Endothelial cell of umbilical vein (primary cell): ENCODE measurements at regions not wholly inside any gene's neighbourhood (a gene's known extent, or its start where the extent isn't known, plus 50 kb on each side); places are given as distances from the start of the nearest gene placed in this dataset.

Experiments used
- BruUV-seq: library from RNA; stranded (reverse); fragments of 400-500 nt; replicated peaks from 2 replicates; lab custom pipeline; 2021; lab: Mats Ljungman, UMichigan
- CTCF ChIA-PET: fragments of 300-600, 350-600 bp; sonication (Branson Sonifier 250); formaldehyde crosslinking; loops from one replicate; lab custom pipeline; 2021; ENCODE audit warnings: antibody characterized with exemption, inconsistent platforms; lab: Charles Lee
- POLR2A ChIA-PET: fragments of 300-600, 350-600 bp; sonication (Branson Sonifier 250); formaldehyde crosslinking; loops from one replicate; lab custom pipeline; 2021; ENCODE audit warnings: antibody characterized with exemption, inconsistent platforms; lab: Charles Lee
- DNase-seq: peaks from one replicate; pipeline ENCODE4 v3.0.0-alpha.2; 2011; ENCODE audit warnings: low read depth, low spot score
- FAIRE-seq: peaks from 2 replicates; lab custom pipeline; 2011; peaks lifted over from hg19 to GRCh38; lab: Jason Lieb, UNC
- H2AFZ ChIP-seq: 2 replicates; pipeline ENCODE4 v1.6.0; 2012; ENCODE audit warnings: low read depth, low read length, control low read depth, inconsistent platforms
- H3K27ac ChIP-seq: 2 replicates; pipeline ENCODE4 v1.5.1; 2011; ENCODE audit warnings: low read depth, mild to moderate bottlenecking, control low read depth, low read length, moderate library complexity; ENCODE audit not compliant: insufficient read depth
- H3K27me3 ChIP-seq, 2 experiments: 2 replicates each; pipeline versions ENCODE4 v1.6.0 to v1.6.1; 2011; ENCODE audit warnings: low read length in 2 of 2, mixed read lengths in 1 of 2; ENCODE audit not compliant: control insufficient read depth in 2 of 2, insufficient read depth in 2 of 2
- H3K36me3 ChIP-seq, 2 experiments: 2 replicates in 1 of 2; 3 replicates in 1 of 2; pipeline ENCODE4 v1.5.1; 2011; ENCODE audit warnings: low read length in 2 of 2, mild to moderate bottlenecking in 1 of 2, moderate library complexity in 1 of 2; ENCODE audit not compliant: control insufficient read depth in 2 of 2, insufficient read depth in 2 of 2; ENCODE audit errors: extremely low read depth in 1 of 2
- H3K4me1 ChIP-seq: 3 replicates; pipeline ENCODE4 v1.5.1; 2011; ENCODE audit warnings: mild to moderate bottlenecking, low read length; ENCODE audit not compliant: control insufficient read depth, insufficient read depth; ENCODE audit errors: extremely low read depth
- H3K4me2 ChIP-seq: 2 replicates; pipeline ENCODE4 v1.6.1; 2011; ENCODE audit warnings: low read length, control low read depth, mixed read lengths; ENCODE audit not compliant: insufficient read depth
- H3K4me3 ChIP-seq, 3 experiments: fragments of 200-600 bp in 1 of 3; sonication (generic), shearing (Covaris generic) in 1 of 3; replicated peaks in 1 of 3; 2 replicates each; pipeline ENCODE4 v1.5.1; 2011 to 2016; ENCODE audit warnings: control low read depth in 3 of 3, low read length in 3 of 3, mild to moderate bottlenecking in 2 of 3, inconsistent platforms in 1 of 3, low read depth in 1 of 3, moderate library complexity in 1 of 3; ENCODE audit not compliant: insufficient read depth in 1 of 3
- H3K79me2 ChIP-seq: 2 replicates; pipeline ENCODE4 v1.6.0; 2012; ENCODE audit warnings: low read length, inconsistent platforms; ENCODE audit not compliant: control insufficient read depth, insufficient read depth
- H3K9ac ChIP-seq: replicated peaks from 2 replicates; pipeline ENCODE3; 2011; ENCODE audit warnings: low read length, control low read depth; ENCODE audit not compliant: insufficient read depth; ENCODE audit errors: extremely low read depth
- H3K9me1 ChIP-seq: replicated peaks from 3 replicates; pipeline ENCODE4 v1.6.0; 2011; ENCODE audit warnings: mild to moderate bottlenecking, low read length; ENCODE audit not compliant: control insufficient read depth, insufficient read depth; ENCODE audit errors: extremely low read depth
- H3K9me3 ChIP-seq: replicated peaks from 2 replicates; pipeline ENCODE4 v1.5.1; 2012; ENCODE audit warnings: low read length, inconsistent platforms; ENCODE audit not compliant: control insufficient read depth, insufficient read depth
- H4K20me1 ChIP-seq: replicated peaks from 2 replicates; pipeline ENCODE3; 2011; ENCODE audit warnings: mild to moderate bottlenecking, low read length; ENCODE audit not compliant: control insufficient read depth, insufficient read depth; ENCODE audit errors: extremely low read depth
- CTCF ChIP-seq, 2 donors: IDR thresholded peaks; 1 replicate in 1 of 2; 2 replicates in 1 of 2; pipeline ENCODE4 v1.5.1; 2011; ENCODE audit warnings: low read length in 2 of 2, mild to moderate bottlenecking in 2 of 2, moderate library complexity in 2 of 2, control low read depth in 1 of 2, inconsistent platforms in 1 of 2, low read depth in 1 of 2; ENCODE audit not compliant: insufficient read depth in 1 of 2; ENCODE audit errors: extremely low read depth in 1 of 2
- EZH2 ChIP-seq: IDR thresholded peaks from 2 replicates; pipeline ENCODE4 v1.6.1; 2012; ENCODE audit warnings: borderline replicate concordance, low read depth, mild to moderate bottlenecking, moderate library complexity, low read length, inconsistent platforms; ENCODE audit not compliant: severe bottlenecking
- FOS ChIP-seq: IDR thresholded peaks from 2 replicates; pipeline ENCODE4 v1.6.1; 2011; ENCODE audit warnings: mild to moderate bottlenecking, low read length, moderate library complexity, borderline replicate concordance; ENCODE audit not compliant: insufficient read depth
- GATA2 ChIP-seq: IDR thresholded peaks from 2 replicates; pipeline ENCODE4 v1.7.0; 2011; ENCODE audit warnings: low read depth, mild to moderate bottlenecking, moderate library complexity, mixed read lengths, low read length; ENCODE audit not compliant: insufficient read length, insufficient read depth
- JUN ChIP-seq: IDR thresholded peaks from 2 replicates; pipeline ENCODE4 v1.6.1; 2011; ENCODE audit warnings: borderline replicate concordance, low read depth; ENCODE audit not compliant: insufficient read length, insufficient read depth
- MYC ChIP-seq: IDR thresholded peaks from one replicate; pipeline ENCODE4 v1.6.1; 2011; ENCODE audit warnings: mild to moderate bottlenecking, low read depth, low read length
- POLR2A ChIP-seq: IDR thresholded peaks from 2 replicates; pipeline ENCODE4 v1.6.1; 2012; ENCODE audit warnings: low read depth, mild to moderate bottlenecking, control low read depth, low read length
- POLR2AphosphoS5 ChIP-seq: IDR thresholded peaks from 2 replicates; pipeline ENCODE4 v1.6.1; 2012; ENCODE audit warnings: low read depth, mild to moderate bottlenecking, control low read depth, low read length, moderate library complexity; ENCODE audit not compliant: insufficient read depth
- dilution Hi-C: fragments of 300-500 bp; cut with MboI; formaldehyde crosslinking; loops from one replicate; pipeline ENCODE4 v1.15.0; 2019; ENCODE audit warnings: low sequenced_read_pairs; ENCODE audit not compliant: extremely low pct_ligation_motif_present
- intact Hi-C: fragments of 100-400 bp; cut with micrococcal nuclease; formaldehyde crosslinking; loops from one replicate; pipeline ENCODE4 v1.10.0; 2022
- TF ChIP-seq, protein P1 (sequence below): IDR thresholded peaks from 2 replicates; pipeline ENCODE4 v1.6.1; 2011; ENCODE audit not compliant: insufficient read depth, insufficient read length

DNA sequence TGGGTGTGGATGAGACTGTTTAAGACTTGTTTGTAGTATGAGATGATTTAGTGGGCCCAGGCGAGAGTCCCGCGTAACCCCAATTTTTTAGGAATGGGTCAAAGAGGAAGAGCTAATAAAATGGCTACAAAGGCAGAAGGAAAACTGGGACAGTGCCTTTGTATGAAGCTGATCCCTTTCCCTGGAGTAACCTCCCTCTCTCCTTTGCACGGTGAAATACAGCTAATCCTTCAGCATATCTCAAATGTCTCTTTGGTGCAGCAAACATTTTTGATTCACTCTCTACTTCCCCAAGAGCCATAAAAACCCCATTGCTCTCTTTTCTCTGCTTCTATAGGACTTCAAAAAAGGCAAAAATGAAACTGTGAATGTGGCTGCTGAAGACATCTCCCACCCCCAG, 473.8 kb downstream of the KLF5 start:
- H3K4me3 ChIP-seq = no peak overlapping the region
- H4K20me1 ChIP-seq = no peaks in the 10 kb centered on the region
- FAIRE-seq = no peak
- no peak overlapping the region for H3K9ac ChIP-seq
- no peaks in the 10 kb centered on the region for H3K79me2 ChIP-seq
- no peak overlapping the region for H3K27ac ChIP-seq
- H3K27me3 ChIP-seq = no peaks in the 10 kb centered on the region
- H3K9me1 ChIP-seq = no peaks in the 10 kb centered on the region
- no TSS peak for BruUV-seq
- TF ChIP-seq GATA2 = no peak
- no peak for TF ChIP-seq POLR2A
- no peak for TF ChIP-seq MYC
- TF ChIP-seq JUN = no peak
- no peak for TF ChIP-seq POLR2AphosphoS5
- TF ChIP-seq, protein P1, sequence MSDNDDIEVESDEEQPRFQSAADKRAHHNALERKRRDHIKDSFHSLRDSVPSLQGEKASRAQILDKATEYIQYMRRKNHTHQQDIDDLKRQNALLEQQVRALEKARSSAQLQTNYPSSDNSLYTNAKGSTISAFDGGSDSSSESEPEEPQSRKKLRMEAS = no peak
- no peak for TF ChIP-seq FOS
- no peak for TF ChIP-seq CTCF (IDR thresholded peaks at IDR 0.05; ENCODE audit: extremely low read depth in 1 of 2, insufficient read depth in 1 of 2, low read depth in 1 of 2, low read length in 2 of 2)
- TF ChIP-seq EZH2 = no peak
- H3K4me2 ChIP-seq = no peak overlapping the region
- H3K9me3 ChIP-seq = no peaks in the 10 kb centered on the region
- no peak for DNase-seq
- H2AFZ ChIP-seq = no peak overlapping the region
- intact Hi-C loops = no loop called here
- no peaks in the 10 kb centered on the region for H3K4me1 ChIP-seq
- CTCF ChIA-PET = no interaction called here
- dilution Hi-C loops = no loop called here
- no peaks in the 10 kb centered on the region for H3K36me3 ChIP-seq
- POLR2A ChIA-PET = no interaction called here
